HCT116 (cell line): ENCODE measurements at regions not wholly inside any gene's neighbourhood (a gene's known extent, or its start where the extent isn't known, plus 50 kb on each side); places are given as distances from the start of the nearest gene placed in this dataset.

ENCODE experiments used
- ATAC-seq: fragments of 200-7000 bp; cut with Tn5 transposase; 2 replicates; pipeline ENCODE4 v1.9.1; 2020; ENCODE audit warnings: mild to moderate bottlenecking, moderate library complexity
- BruUV-seq: library from RNA; stranded (reverse); fragments of 400-500 nt; replicated peaks from 2 replicates; lab custom pipeline; 2021; lab: Mats Ljungman, UMichigan
- CTCF ChIA-PET: fragments of 300-600 bp; sonication (Branson Sonifier 250); formaldehyde crosslinking; loops from one replicate; lab custom pipeline; 2021; ENCODE audit warnings: antibody characterized with exemption; lab: Charles Lee
- POLR2A ChIA-PET: fragments of 300-600, 350-600 bp; sonication (Branson Sonifier 250); formaldehyde crosslinking; loops from one replicate; lab custom pipeline; 2021; ENCODE audit warnings: antibody characterized with exemption; lab: Charles Lee
- RAD21 ChIA-PET, 2 experiments: fragments of 300-600 bp; sonication (Branson Sonifier 250); formaldehyde crosslinking; loops; one replicate each; lab custom pipeline; 2023; ENCODE audit warnings: low total read pairs in 2 of 2; ENCODE audit not compliant: uncharacterized antibody in 2 of 2, unreplicated experiment in 2 of 2, low non-redundant PET in 1 of 2; lab: Charles Lee
- DNase-seq: peaks from one replicate; pipeline ENCODE4 v3.0.0-alpha.2; 2010; ENCODE audit warnings: low read depth, low spot score
- H2AFZ ChIP-seq: fragments of 200-600 bp; shearing (Covaris generic), sonication (generic); 2 replicates; pipeline ENCODE4 v1.6.1; 2017; ENCODE audit warnings: low read depth, mixed run types, mixed read lengths, antibody characterized with exemption, low read length; ENCODE audit not compliant: poor library complexity, severe bottlenecking
- H3K27ac ChIP-seq: 2 replicates; pipeline ENCODE4 v1.5.1; 2012; ENCODE audit warnings: low read depth, low read length
- H3K27me3 ChIP-seq: fragments of 200-600 bp; sonication (generic); 2 replicates; pipeline ENCODE4 v1.6.1; 2016; ENCODE audit warnings: mixed run types, low read length, mixed read lengths; ENCODE audit not compliant: insufficient read depth
- H3K36me3 ChIP-seq, 2 experiments: fragments of 200-500 bp in 1 of 2; fragments of 200-600 bp in 1 of 2; sonication (Bioruptor generic) in 1 of 2; sonication (generic) in 1 of 2; 2 replicates each; pipeline versions ENCODE4 v1.5.1 to v1.6.1; 2014 to 2016; ENCODE audit warnings: low read length in 2 of 2, inconsistent platforms in 1 of 2, mixed read lengths in 1 of 2, mixed run types in 1 of 2; ENCODE audit not compliant: insufficient read depth in 2 of 2, control insufficient read depth in 1 of 2
- H3K4me1 ChIP-seq, 2 experiments: fragments of 200-600 bp in 1 of 2; sonication (generic) in 1 of 2; 2 replicates each; pipeline versions ENCODE4 v1.5.1 to v1.6.1; 2012 to 2017; ENCODE audit warnings: low read length in 2 of 2, inconsistent platforms in 1 of 2, mild to moderate bottlenecking in 1 of 2, mixed read lengths in 1 of 2, mixed run types in 1 of 2, moderate library complexity in 1 of 2; ENCODE audit not compliant: insufficient read depth in 2 of 2, control insufficient read depth in 1 of 2
- H3K4me2 ChIP-seq: fragments of 200-600 bp; sonication (generic); 2 replicates; pipeline ENCODE4 v1.6.1; 2017; ENCODE audit warnings: mixed run types, low read length, mixed read lengths
- H3K4me3 ChIP-seq, 2 experiments: fragments of 200-600 bp in 1 of 2; sonication (generic) in 1 of 2; replicated peaks in 1 of 2; 2 replicates each; pipeline ENCODE4 v1.5.1; 2011 to 2016; ENCODE audit warnings: low read length in 2 of 2, control low read depth in 1 of 2, low read depth in 1 of 2, mild to moderate bottlenecking in 1 of 2, mixed read lengths in 1 of 2, mixed run types in 1 of 2
- H3K79me2 ChIP-seq: fragments of 200-600 bp; sonication (generic); 2 replicates; pipeline ENCODE4 v1.6.1; 2017; ENCODE audit warnings: mild to moderate bottlenecking, mixed run types, low read length, moderate library complexity, mixed read lengths; ENCODE audit not compliant: insufficient read depth
- H3K9ac ChIP-seq: fragments of 200-600 bp; sonication (generic); 2 replicates; pipeline ENCODE4 v1.6.1; 2016; ENCODE audit warnings: low read length, mixed read lengths
- H3K9me2 ChIP-seq: fragments of 200-600 bp; sonication (generic), shearing (Covaris generic); 2 replicates; pipeline ENCODE4 v1.6.1; 2017; ENCODE audit warnings: mixed run types, mild to moderate bottlenecking, moderate library complexity; ENCODE audit not compliant: insufficient read depth
- H3K9me3 ChIP-seq, 2 experiments: fragments of 200-500 bp in 1 of 2; fragments of 200-600 bp in 1 of 2; sonication (Bioruptor generic) in 1 of 2; sonication (generic) in 1 of 2; 2 replicates each; pipeline ENCODE4 v1.6.1; 2014 to 2017; ENCODE audit warnings: low read length in 2 of 2, mixed read lengths in 2 of 2, inconsistent platforms in 1 of 2, low read depth in 1 of 2, mild to moderate bottlenecking in 1 of 2, mixed run types in 1 of 2, moderate library complexity in 1 of 2; ENCODE audit not compliant: control insufficient read depth in 1 of 2, insufficient read depth in 1 of 2
- H4K20me1 ChIP-seq: fragments of 200-600 bp; sonication (generic), shearing (Covaris generic); 2 replicates; pipeline ENCODE4 v1.6.1; 2017; ENCODE audit warnings: mixed run types, mild to moderate bottlenecking, moderate library complexity; ENCODE audit not compliant: insufficient read depth
- EGR1 ChIP-seq: IDR thresholded peaks from 2 replicates; pipeline ENCODE4 v1.6.1; 2012; ENCODE audit warnings: low read depth
- EZH2phosphoT487 ChIP-seq: fragments of 200-600 bp; IDR thresholded peaks from 2 replicates; pipeline ENCODE4 v1.6.1; 2018; ENCODE audit warnings: antibody characterized with exemption, borderline replicate concordance
- POLR2A ChIP-seq: IDR thresholded peaks from 2 replicates; pipeline ENCODE4 v1.7.0; 2011; ENCODE audit warnings: borderline replicate concordance; ENCODE audit not compliant: insufficient read depth, insufficient read length; ENCODE audit errors: extremely low read depth
- REST ChIP-seq: IDR thresholded peaks from 2 replicates; pipeline ENCODE4 v1.6.1; 2012; ENCODE audit warnings: low read depth
- TCF7L2 ChIP-seq: IDR thresholded peaks from 2 replicates; pipeline ENCODE4 v1.7.0; 2011; ENCODE audit warnings: borderline replicate concordance, inconsistent platforms; ENCODE audit not compliant: insufficient read depth, insufficient read length; ENCODE audit errors: extremely low read depth
- intact Hi-C: fragments of 100-400 bp; cut with micrococcal nuclease; formaldehyde crosslinking; loops from 2 replicates; pipeline ENCODE4 v1.10.0; 2022

- intact Hi-C loops = no loop called here
- Histone ChIP-seq H3K9ac (no peak overlapping the region), H3K9me3 (0 out of 4 replicates have a peak, but pooled peaks cover 0 to 4% of the 10 kb centered on the region in 2 experiments), H2AFZ (no peak overlapping the region), H3K4me2 (no peak overlapping the region), H3K27ac (no peak overlapping the region), H3K36me3 (no peaks in the 10 kb centered on the region), H3K27me3 (no peaks in the 10 kb centered on the region), H4K20me1 (no peaks in the 10 kb centered on the region), H3K4me3 (no peak overlapping the region), H3K79me2 (no peaks in the 10 kb centered on the region), H3K9me2 (no peaks in the 10 kb centered on the region), H3K4me1 (no peaks in the 10 kb centered on the region)
- ATAC-seq (no peak), DNase-seq (no peak)
- no TSS peak for BruUV-seq
- CTCF ChIA-PET = no interaction called here
- RAD21 ChIA-PET = no interaction called here
- POLR2A ChIA-PET = no interaction called here
- TF ChIP-seq REST = no peak
These were observed 617.1 kb downstream of the NR2F2 start for GRCh38 chr15:96947296-96948229.

- H3K9me3 ChIP-seq = 0 out of 4 replicates have a peak, but pooled peaks cover 0 to 4% of the 10 kb centered on the region in 2 experiments
- CTCF ChIA-PET = no interaction called here
- no peaks in the 10 kb centered on the region for H3K36me3 ChIP-seq
- no peaks in the 10 kb centered on the region for H3K79me2 ChIP-seq
- no peak for DNase-seq
- intact Hi-C loops = no loop called here
- no peak overlapping the region for H3K9ac ChIP-seq
- RAD21 ChIA-PET = no interaction called here
- POLR2A ChIA-PET = no interaction called here
- no peak for TF ChIP-seq POLR2A
- no peak for TF ChIP-seq EGR1
- no peak for TF ChIP-seq EZH2phosphoT487
- no peak for TF ChIP-seq TCF7L2
- TF ChIP-seq, all 23 proteins: peak for 0
- ATAC-seq = no peak
- Histone ChIP-seq H3K4me1 (no peaks in the 10 kb centered on the region), H2AFZ (no peak overlapping the region), H4K20me1 (no peaks in the 10 kb centered on the region), H3K4me3 (no peak overlapping the region), H3K9me2 (no peaks in the 10 kb centered on the region), H3K27ac (no peak overlapping the region), H3K27me3 (no peaks in the 10 kb centered on the region), H3K4me2 (no peak overlapping the region)
- BruUV-seq = no TSS peak
These were observed 618.5 kb downstream of the NR2F2 start for GRCh38 chr15:96948981-96949380.
